HG03060 (cell line): ENCODE measurements at regions not wholly inside any gene's neighbourhood (a gene's known extent, or its start where the extent isn't known, plus 50 kb on each side); places are given as distances from the start of the nearest gene placed in this dataset.
"Not testable (repeated sequence)": the region's sequence is repeated elsewhere in the genome, so short reads cannot be mapped to it uniquely, and the experiment has no call there.

Experiments used
- ATAC-seq: cut with Tn5 transposase; IDR thresholded peaks from one replicate; pipeline ENCODE4 v1.9.1; 2021; ENCODE audit warnings: low read depth, moderate number of reproducible peaks; ENCODE audit not compliant: unreplicated experiment

GRCh38 chr10:77740396-77740795, 102.8 kb upstream of the KCNMA1 start:
- not testable (repeated sequence) for ATAC-seq

- ATAC-seq = no peak
Measured at GRCh38 chr10:77738496-77739158, 101.0 kb upstream of the KCNMA1 start.

GRCh38 chr10:77737608-77738007, 100.0 kb upstream of the KCNMA1 start:
- no peak for ATAC-seq

- ATAC-seq = not testable (repeated sequence)
Measured at GRCh38 chr10:77735136-77735535, 97.5 kb upstream of the KCNMA1 start.

- no peak for ATAC-seq
Measured at GRCh38 chr10:77732213-77733003, 94.8 kb upstream of the KCNMA1 start.

GRCh38 chr10:77727481-77727880, 89.9 kb upstream of the KCNMA1 start:
- no peak for ATAC-seq

- ATAC-seq = no peak
Measured at GRCh38 chr10:77726732-77727131, 89.1 kb upstream of the KCNMA1 start.

GRCh38 chr10:77726301-77726700, 88.7 kb upstream of the KCNMA1 start:
- no peak for ATAC-seq

- ATAC-seq = no peak
Measured at GRCh38 chr10:77724820-77725219, 87.2 kb upstream of the KCNMA1 start.

GRCh38 chr10:77723376-77723775, 85.8 kb upstream of the KCNMA1 start:
- ATAC-seq = no peak

GRCh38 chr10:77722956-77723355, 85.3 kb upstream of the KCNMA1 start:
- not testable (repeated sequence) for ATAC-seq

- no peak for ATAC-seq
Measured at GRCh38 chr10:77721815-77722214, 84.2 kb upstream of the KCNMA1 start.

GRCh38 chr10:77718957-77719356, 81.3 kb upstream of the KCNMA1 start:
- no peak for ATAC-seq

- not testable (repeated sequence) for ATAC-seq
Measured at GRCh38 chr10:77718312-77718711, 80.7 kb upstream of the KCNMA1 start.

- ATAC-seq = no peak
Measured at GRCh38 chr10:77717336-77717735, 79.7 kb upstream of the KCNMA1 start.

GRCh38 chr10:77716458-77717317, 79.1 kb upstream of the KCNMA1 start:
- no peak for ATAC-seq

GRCh38 chr10:77715536-77715935, 77.9 kb upstream of the KCNMA1 start:
- no peak for ATAC-seq

GRCh38 chr10:77715088-77715487, 77.5 kb upstream of the KCNMA1 start:
- no peak for ATAC-seq

- no peak for ATAC-seq
Measured at GRCh38 chr10:77713521-77714280, 76.1 kb upstream of the KCNMA1 start.

- ATAC-seq = no peak
Measured at GRCh38 chr10:77712207-77712606, 74.6 kb upstream of the KCNMA1 start.
